ENCODE measurements at regions not wholly inside any gene's neighbourhood (a gene's known extent, or its start where the extent isn't known, plus 50 kb on each side); places are given as distances from the start of the nearest gene placed in this dataset.
A peak's percentile ranks its signal among the peaks of the same experiment; 100 is the strongest.

DNA sequence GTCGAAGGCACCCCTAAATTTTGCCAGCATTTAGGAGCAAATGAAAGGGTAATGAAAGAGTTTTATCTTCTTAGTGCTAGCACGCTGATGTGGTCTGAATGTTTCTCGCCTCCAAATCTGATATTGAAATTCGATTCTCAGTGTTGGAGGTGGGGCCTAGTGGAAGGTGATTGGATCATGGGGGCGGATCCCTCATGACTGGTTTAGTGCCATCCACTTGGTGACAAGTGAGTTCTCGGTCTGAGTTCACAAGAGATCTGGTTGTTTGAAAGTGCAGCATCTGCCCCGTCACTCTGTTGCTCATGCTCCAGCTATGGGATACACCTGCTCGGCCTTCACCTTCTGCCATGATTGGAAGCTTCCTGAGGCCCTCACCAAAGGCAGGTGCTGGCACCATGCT, 75.1 kb upstream of the ZBTB40 start:
- TF ChIP-seq FOXM1 (IDR thresholded peaks at IDR 0.05; ENCODE audit: borderline replicate concordance, low read depth) (no peak), CREB1 (IDR thresholded peaks at IDR 0.05; ENCODE audit: low read depth) (no peak), EGR1 (IDR thresholded peaks at IDR 0.05) (no peak), EP300 (IDR thresholded peaks at IDR 0.05; ENCODE audit: borderline replicate concordance) (no peak), RAD21 (IDR thresholded peaks at IDR 0.05; ENCODE audit: low read depth) (no peak), TAF1 (IDR thresholded peaks at IDR 0.05; ENCODE audit: low read depth) (no peak), CEBPB (IDR thresholded peaks at IDR 0.05) (no peak), YY1 (IDR thresholded peaks at IDR 0.05; ENCODE audit: low read depth) (no peak), NFIC (IDR thresholded peaks at IDR 0.05) (no peak), ZBTB7A (IDR thresholded peaks at IDR 0.05; ENCODE audit: low read depth) (no peak), TCF12 (IDR thresholded peaks at IDR 0.05; ENCODE audit: low read depth) (no peak), TEAD4 (IDR thresholded peaks at IDR 0.05) (no peak)
- TF ChIP-seq, protein P1, sequence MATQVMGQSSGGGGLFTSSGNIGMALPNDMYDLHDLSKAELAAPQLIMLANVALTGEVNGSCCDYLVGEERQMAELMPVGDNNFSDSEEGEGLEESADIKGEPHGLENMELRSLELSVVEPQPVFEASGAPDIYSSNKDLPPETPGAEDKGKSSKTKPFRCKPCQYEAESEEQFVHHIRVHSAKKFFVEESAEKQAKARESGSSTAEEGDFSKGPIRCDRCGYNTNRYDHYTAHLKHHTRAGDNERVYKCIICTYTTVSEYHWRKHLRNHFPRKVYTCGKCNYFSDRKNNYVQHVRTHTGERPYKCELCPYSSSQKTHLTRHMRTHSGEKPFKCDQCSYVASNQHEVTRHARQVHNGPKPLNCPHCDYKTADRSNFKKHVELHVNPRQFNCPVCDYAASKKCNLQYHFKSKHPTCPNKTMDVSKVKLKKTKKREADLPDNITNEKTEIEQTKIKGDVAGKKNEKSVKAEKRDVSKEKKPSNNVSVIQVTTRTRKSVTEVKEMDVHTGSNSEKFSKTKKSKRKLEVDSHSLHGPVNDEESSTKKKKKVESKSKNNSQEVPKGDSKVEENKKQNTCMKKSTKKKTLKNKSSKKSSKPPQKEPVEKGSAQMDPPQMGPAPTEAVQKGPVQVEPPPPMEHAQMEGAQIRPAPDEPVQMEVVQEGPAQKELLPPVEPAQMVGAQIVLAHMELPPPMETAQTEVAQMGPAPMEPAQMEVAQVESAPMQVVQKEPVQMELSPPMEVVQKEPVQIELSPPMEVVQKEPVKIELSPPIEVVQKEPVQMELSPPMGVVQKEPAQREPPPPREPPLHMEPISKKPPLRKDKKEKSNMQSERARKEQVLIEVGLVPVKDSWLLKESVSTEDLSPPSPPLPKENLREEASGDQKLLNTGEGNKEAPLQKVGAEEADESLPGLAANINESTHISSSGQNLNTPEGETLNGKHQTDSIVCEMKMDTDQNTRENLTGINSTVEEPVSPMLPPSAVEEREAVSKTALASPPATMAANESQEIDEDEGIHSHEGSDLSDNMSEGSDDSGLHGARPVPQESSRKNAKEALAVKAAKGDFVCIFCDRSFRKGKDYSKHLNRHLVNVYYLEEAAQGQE (IDR thresholded peaks at IDR 0.05; ENCODE audit: low read depth), result no peak
- TF ChIP-seq, protein P2, sequence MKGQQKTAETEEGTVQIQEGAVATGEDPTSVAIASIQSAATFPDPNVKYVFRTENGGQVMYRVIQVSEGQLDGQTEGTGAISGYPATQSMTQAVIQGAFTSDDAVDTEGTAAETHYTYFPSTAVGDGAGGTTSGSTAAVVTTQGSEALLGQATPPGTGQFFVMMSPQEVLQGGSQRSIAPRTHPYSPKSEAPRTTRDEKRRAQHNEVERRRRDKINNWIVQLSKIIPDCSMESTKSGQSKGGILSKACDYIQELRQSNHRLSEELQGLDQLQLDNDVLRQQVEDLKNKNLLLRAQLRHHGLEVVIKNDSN (IDR thresholded peaks at IDR 0.05), result no peak
- TF ChIP-seq, protein P3, sequence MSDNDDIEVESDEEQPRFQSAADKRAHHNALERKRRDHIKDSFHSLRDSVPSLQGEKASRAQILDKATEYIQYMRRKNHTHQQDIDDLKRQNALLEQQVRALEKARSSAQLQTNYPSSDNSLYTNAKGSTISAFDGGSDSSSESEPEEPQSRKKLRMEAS (IDR thresholded peaks at IDR 0.05), result no peak

DNA sequence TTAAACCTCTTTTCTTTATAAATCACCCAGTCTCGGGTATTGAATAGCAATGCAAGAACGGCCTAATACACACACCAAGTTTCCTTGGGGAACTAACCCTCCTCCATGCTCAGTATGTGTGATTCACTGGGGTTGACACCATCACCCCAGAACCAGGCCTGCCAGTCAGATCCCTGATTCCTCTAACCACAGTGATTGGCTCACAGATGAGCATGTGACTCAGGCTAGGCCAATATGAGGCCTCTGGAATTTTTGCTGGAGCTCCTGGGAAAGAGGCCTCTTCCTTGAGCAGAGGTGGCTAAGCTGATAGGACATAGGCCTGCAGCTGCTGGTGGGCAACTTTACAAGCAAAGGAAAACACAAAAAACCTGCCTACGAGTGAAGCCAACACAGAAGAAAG, 74.7 kb upstream of the ZBTB40 start:
- TF ChIP-seq, protein P1 (IDR thresholded peaks at IDR 0.05; ENCODE audit: low read depth), result no peak
- TF ChIP-seq, protein P2 (IDR thresholded peaks at IDR 0.05), result 0 out of 2 replicates have a peak, but pooled peaks have one; percentile 26

DNA sequence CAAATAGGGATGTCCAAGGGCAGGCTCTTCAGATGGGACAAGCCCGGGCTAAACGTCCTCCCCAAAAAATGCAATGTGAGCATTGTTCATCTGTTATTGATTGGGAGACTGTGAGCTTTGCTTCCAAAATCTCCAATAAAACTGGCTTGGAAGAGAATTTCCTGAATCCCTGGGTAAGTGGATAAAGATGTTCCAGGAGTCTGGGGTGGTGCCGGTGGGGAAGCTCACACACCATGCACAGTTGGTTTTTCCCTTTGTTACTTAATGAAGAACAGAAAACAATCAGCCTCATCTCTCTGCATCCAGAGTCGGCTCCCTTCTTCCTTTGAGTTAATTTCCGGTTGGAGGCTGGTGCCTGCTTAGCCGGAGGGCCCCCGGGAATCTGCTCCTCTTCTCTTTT, 72.1 kb upstream of the ZBTB40 start:
- TF ChIP-seq NFIC (IDR thresholded peaks at IDR 0.05), result no peak
- TF ChIP-seq TEAD4 (IDR thresholded peaks at IDR 0.05), result no peak
- TF ChIP-seq FOXM1 (IDR thresholded peaks at IDR 0.05; ENCODE audit: borderline replicate concordance, low read depth), result no peak
- TF ChIP-seq CREB1 (IDR thresholded peaks at IDR 0.05; ENCODE audit: low read depth), result no peak
- TF ChIP-seq RAD21 (IDR thresholded peaks at IDR 0.05; ENCODE audit: low read depth), result no peak
- TF ChIP-seq, protein P3 (IDR thresholded peaks at IDR 0.05), result no peak
- no peak for TF ChIP-seq YY1 (IDR thresholded peaks at IDR 0.05; ENCODE audit: low read depth)
- no peak for TF ChIP-seq TCF12 (IDR thresholded peaks at IDR 0.05; ENCODE audit: low read depth)
- TF ChIP-seq CEBPB (IDR thresholded peaks at IDR 0.05), result no peak
- TF ChIP-seq TAF1 (IDR thresholded peaks at IDR 0.05; ENCODE audit: low read depth), result no peak
- no peak for TF ChIP-seq EP300 (IDR thresholded peaks at IDR 0.05; ENCODE audit: borderline replicate concordance)
- TF ChIP-seq, protein P2 (IDR thresholded peaks at IDR 0.05), result no peak
- TF ChIP-seq, protein P1 (IDR thresholded peaks at IDR 0.05; ENCODE audit: low read depth), result no peak
- no peak for TF ChIP-seq EGR1 (IDR thresholded peaks at IDR 0.05)
- TF ChIP-seq ZBTB7A (IDR thresholded peaks at IDR 0.05; ENCODE audit: low read depth), result no peak

DNA sequence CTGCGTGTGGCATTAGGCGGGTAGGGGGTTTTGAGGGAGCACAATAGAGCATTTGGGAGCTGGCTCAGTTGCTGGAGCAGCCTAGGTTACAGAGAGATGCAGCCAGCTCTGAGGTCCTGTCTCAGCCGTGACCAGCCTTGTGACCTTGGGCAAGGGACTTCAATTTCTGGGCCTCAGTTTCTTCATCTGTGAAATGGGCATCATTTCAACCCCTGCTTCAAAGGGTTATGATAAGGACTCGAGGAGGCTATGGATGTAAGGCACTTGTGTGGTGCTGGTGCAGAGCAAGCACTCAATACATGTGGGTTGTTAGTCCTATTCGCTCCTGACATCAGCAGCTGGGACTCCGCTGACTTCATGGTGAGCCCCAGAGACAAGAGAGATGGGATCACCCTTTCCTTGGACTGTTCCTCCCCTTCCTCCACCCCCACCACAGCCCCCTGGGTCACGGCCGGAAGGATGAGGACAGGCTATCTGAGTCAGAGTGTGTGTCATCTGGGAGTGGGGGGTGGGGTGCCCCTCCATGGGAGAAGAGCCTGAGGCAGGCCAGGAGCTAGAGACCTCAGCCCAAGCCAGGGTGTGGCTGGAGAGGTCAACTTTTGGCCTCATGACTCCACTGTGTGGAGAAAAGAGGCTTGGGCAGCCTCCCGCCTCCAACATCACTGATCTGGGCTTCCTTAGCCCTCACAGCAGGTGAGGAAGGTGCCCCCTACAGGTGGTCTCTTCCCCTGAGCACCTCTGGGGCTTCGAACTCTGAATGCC, 71.4 kb upstream of the ZBTB40 start:
- TF ChIP-seq FOXM1 (IDR thresholded peaks at IDR 0.05; ENCODE audit: borderline replicate concordance, low read depth) (no peak), TAF1 (IDR thresholded peaks at IDR 0.05; ENCODE audit: low read depth) (no peak), ZBTB7A (IDR thresholded peaks at IDR 0.05; ENCODE audit: low read depth) (no peak), CEBPB (IDR thresholded peaks at IDR 0.05) (no peak), EGR1 (IDR thresholded peaks at IDR 0.05) (no peak), YY1 (IDR thresholded peaks at IDR 0.05; ENCODE audit: low read depth) (no peak), EP300 (IDR thresholded peaks at IDR 0.05; ENCODE audit: borderline replicate concordance) (no peak), TEAD4 (IDR thresholded peaks at IDR 0.05) (no peak), RAD21 (IDR thresholded peaks at IDR 0.05; ENCODE audit: low read depth) (no peak), NFIC (IDR thresholded peaks at IDR 0.05) (no peak), TCF12 (IDR thresholded peaks at IDR 0.05; ENCODE audit: low read depth) (no peak), CREB1 (IDR thresholded peaks at IDR 0.05; ENCODE audit: low read depth) (no peak)
- TF ChIP-seq, protein P2 (IDR thresholded peaks at IDR 0.05), result no peak
- TF ChIP-seq, protein P1 (IDR thresholded peaks at IDR 0.05; ENCODE audit: low read depth), result no peak
- TF ChIP-seq, protein P3 (IDR thresholded peaks at IDR 0.05), result no peak

All from Ishikawa (cell line).